Subcutaneous abdominal adipose tissue (tissue), 5 donors: ENCODE measurements at regions not wholly inside any gene's neighbourhood (a gene's known extent, or its start where the extent isn't known, plus 50 kb on each side); places are given as distances from the start of the nearest gene placed in this dataset.
"Not testable (repeated sequence)": the region's sequence is repeated elsewhere in the genome, so short reads cannot be mapped to it uniquely, and the experiment has no call there.

Experiments used
- H3K27ac ChIP-seq: one replicate; pipeline ENCODE4 v1.7.0; 2013; ENCODE audit warnings: low read depth, mild to moderate bottlenecking, inconsistent platforms, low read length, moderate library complexity
- H3K27me3 ChIP-seq, 5 donors: one replicate each; pipeline ENCODE4 v1.7.0; 2013; ENCODE audit warnings: low read length in 5 of 5, inconsistent platforms in 1 of 5; ENCODE audit not compliant: control insufficient read depth in 5 of 5, insufficient read depth in 4 of 5
- H3K36me3 ChIP-seq, 5 donors: one replicate each; pipeline ENCODE4 v1.7.0; 2013; ENCODE audit warnings: low read length in 5 of 5; ENCODE audit not compliant: control insufficient read depth in 5 of 5, insufficient read depth in 5 of 5
- H3K4me1 ChIP-seq, 5 donors: one replicate each; pipeline ENCODE4 v1.7.0; 2013; ENCODE audit warnings: low read length in 5 of 5, mild to moderate bottlenecking in 3 of 5, moderate library complexity in 1 of 5; ENCODE audit not compliant: control insufficient read depth in 5 of 5, insufficient read depth in 5 of 5
- H3K4me3 ChIP-seq, 5 donors: one replicate each; pipeline ENCODE4 v1.7.0; 2013; ENCODE audit warnings: low read length in 5 of 5, low read depth in 1 of 5
- H3K9ac ChIP-seq, 5 donors: one replicate each; pipeline ENCODE4 v1.7.0; 2013; ENCODE audit warnings: low read length in 5 of 5, mild to moderate bottlenecking in 4 of 5, moderate library complexity in 3 of 5
- H3K9me3 ChIP-seq, 5 donors: one replicate each; pipeline ENCODE4 v1.7.0; 2013; ENCODE audit warnings: low read length in 5 of 5; ENCODE audit not compliant: control insufficient read depth in 5 of 5
- donor health status: healthy.
- donor health status: healthy.
- donor health status: healthy.
- donor health status: healthy.
- donor health status: healthy.

DNA sequence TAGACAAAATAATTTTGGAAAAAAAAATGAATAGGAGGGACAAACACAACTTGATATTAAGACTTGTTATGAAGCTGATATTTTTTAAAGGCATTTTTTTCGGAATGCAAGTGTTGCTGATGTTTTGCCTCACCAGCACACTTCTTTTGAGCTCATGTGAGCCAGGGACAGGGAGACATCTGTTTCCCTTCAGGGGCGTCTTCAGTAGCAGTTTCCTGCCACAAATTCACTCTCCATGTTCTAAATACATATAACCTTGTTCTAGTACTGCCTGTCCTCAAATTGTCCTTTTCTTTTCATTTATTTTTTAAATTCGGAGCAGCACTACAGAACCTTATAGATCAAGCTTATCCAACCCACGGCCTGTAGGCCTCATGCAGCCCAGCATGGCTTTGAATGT is 316.0 kb upstream of the PAPPA start:
- no peaks in the 10 kb centered on the region for H3K36me3 ChIP-seq
- H3K27me3 ChIP-seq: no peaks in the 10 kb centered on the region
- no peak overlapping the region for H3K27ac ChIP-seq
- peaks cover 0 to 3% (median 0%) of the 10 kb centered on the region in 5 donors for H3K9me3 ChIP-seq
- H3K9ac ChIP-seq: no peak overlapping the region
- H3K4me3 ChIP-seq: no peak overlapping the region
- H3K4me1 ChIP-seq: no peaks in the 10 kb centered on the region

GRCh38 chr9:115838417-115838816 is 315.2 kb upstream of the PAPPA start:
- Histone ChIP-seq H3K27ac (no peak overlapping the region), H3K9me3 (peaks cover 0 to 3% (median 0%) of the 10 kb centered on the region in 5 donors), H3K9ac (no peak overlapping the region), H3K4me1 (no peaks in the 10 kb centered on the region), H3K27me3 (no peaks in the 10 kb centered on the region), H3K4me3 (no peak overlapping the region), H3K36me3 (no peaks in the 10 kb centered on the region)

GRCh38 chr9:115844433-115844832 is 309.2 kb upstream of the PAPPA start:
- not testable (repeated sequence) for H3K9ac ChIP-seq, H3K4me3 ChIP-seq, H3K27ac ChIP-seq, H3K4me1 ChIP-seq, H3K36me3 ChIP-seq, H3K27me3 ChIP-seq, H3K9me3 ChIP-seq

DNA sequence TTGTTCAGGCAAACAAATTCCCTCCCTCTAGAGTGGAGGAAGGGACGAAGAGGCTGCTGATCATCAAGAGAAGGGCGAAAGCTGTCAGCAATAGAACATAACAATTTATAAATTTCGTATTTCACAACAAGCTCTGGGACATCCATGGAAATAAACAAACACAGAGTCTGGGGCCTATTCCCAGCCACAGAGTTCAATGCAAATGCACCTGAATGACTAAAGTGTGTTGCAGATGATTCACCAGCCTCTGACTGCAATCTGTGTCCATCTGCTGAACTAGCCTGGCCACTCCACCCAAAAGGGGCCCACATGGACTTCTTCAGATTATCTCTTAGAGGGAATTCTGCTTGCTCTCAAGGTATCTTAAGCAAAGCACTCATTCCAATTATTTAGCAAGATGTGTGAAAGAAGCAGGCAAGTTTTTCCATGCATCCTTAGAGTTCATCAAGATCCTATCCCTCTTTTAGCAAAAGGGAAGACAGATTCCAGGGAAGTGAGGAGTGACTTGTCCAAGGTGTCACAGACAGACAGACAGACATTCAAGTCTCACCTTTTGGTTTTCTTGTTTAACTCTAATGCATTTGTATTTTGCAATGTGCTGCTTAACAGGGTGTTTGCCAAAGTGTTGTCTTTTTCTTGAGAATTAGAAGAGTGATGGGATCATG is 307.8 kb upstream of the PAPPA start:
- H3K9me3 ChIP-seq: no peaks in the 10 kb centered on the region
- H3K27ac ChIP-seq: no peak overlapping the region
- H3K4me1 ChIP-seq: no peaks in the 10 kb centered on the region
- no peak overlapping the region for H3K4me3 ChIP-seq
- no peak overlapping the region for H3K9ac ChIP-seq
- H3K27me3 ChIP-seq: no peaks in the 10 kb centered on the region
- no peaks in the 10 kb centered on the region for H3K36me3 ChIP-seq

- no peak overlapping the region for H3K4me3 ChIP-seq
- no peaks in the 10 kb centered on the region for H3K9me3 ChIP-seq
- no peak overlapping the region for H3K27ac ChIP-seq
- no peaks in the 10 kb centered on the region for H3K27me3 ChIP-seq
- H3K9ac ChIP-seq: no peak overlapping the region
- no peaks in the 10 kb centered on the region for H3K4me1 ChIP-seq
- H3K36me3 ChIP-seq: no peaks in the 10 kb centered on the region
Observed at GRCh38 chr9:115847216-115847615, 306.4 kb upstream of the PAPPA start.

DNA sequence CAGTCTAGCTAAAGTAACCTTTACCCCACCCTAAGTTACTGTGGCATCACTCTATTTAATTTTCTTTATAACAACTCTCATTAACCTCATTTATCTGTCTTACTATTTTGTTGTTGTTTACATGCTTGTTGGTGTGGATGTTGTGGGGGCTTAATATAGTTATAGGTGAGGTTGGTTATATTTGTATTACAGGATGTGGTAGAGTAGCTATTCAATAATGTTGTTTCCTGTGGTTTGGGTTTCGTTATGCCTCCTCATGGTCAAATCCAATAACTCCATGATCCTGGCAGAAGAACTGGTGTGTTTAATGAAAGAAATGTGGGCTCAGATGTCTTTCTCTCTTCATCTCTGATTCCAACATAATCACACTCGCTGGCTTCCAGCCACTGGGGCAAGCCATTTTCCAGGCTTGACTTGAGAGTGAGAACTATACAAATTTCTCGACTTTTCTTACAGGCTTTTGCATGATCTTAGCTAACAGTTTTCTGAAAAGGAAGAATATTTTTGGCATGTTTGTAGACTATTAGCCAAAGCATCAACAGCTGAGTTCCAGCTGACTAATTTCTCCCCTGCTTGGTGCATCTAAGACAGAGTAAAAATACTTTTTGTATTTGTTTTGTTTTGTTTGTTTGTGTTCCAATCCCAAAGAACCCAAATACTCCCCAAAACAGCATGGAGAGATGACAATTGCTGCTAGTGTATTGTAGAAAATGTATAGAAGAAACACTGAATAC is 303.7 kb upstream of the PAPPA start:
- no peak overlapping the region for H3K9ac ChIP-seq
- H3K27ac ChIP-seq: no peak overlapping the region
- H3K27me3 ChIP-seq: no peaks in the 10 kb centered on the region
- no peak overlapping the region for H3K4me3 ChIP-seq
- H3K9me3 ChIP-seq: no peaks in the 10 kb centered on the region
- H3K4me1 ChIP-seq: no peaks in the 10 kb centered on the region
- no peaks in the 10 kb centered on the region for H3K36me3 ChIP-seq

DNA sequence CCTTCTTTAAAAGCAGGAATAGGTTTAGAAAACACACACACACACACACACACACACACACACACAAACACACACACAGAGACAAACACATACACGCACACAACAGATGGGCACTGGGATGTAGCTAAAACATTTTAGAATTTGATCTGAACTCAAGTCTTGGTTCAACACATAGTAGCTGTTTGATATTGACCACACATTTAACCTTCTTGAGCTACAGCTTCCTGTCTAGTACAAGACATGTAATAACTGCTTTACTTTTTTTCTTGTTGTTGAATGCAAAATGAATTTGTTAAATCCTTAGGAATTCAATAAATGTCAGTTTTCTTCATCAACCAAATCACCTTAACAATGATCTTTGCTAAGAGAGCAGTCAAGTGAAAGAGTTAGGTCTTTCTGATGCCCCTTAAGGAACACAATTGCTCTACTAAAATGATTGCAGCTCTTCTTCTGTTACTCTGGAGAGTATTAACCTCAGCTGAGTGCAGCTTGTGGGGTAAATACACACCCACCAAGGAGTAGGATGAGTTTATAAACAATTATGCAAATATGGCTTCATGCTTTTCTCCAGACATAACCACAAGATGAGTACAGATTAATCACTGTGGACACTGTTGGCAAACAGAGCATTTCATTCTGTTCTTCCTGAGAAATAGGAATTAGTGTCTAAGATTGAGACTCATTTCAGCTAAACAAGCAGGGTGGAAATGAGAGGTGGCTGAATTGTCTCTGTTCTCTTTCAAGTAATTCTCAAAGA is 302.9 kb upstream of the PAPPA start:
- no peaks in the 10 kb centered on the region for H3K27me3 ChIP-seq
- H3K27ac ChIP-seq: no peak overlapping the region
- no peaks in the 10 kb centered on the region for H3K36me3 ChIP-seq
- no peak overlapping the region for H3K9ac ChIP-seq
- H3K4me3 ChIP-seq: no peak overlapping the region
- H3K9me3 ChIP-seq: no peaks in the 10 kb centered on the region
- H3K4me1 ChIP-seq: no peaks in the 10 kb centered on the region

GRCh38 chr9:115855458-115856133 is 298.0 kb upstream of the PAPPA start:
- H3K27ac ChIP-seq: no peak overlapping the region
- no peaks in the 10 kb centered on the region for H3K9me3 ChIP-seq
- no peak overlapping the region for H3K9ac ChIP-seq
- no peaks in the 10 kb centered on the region for H3K4me1 ChIP-seq
- H3K36me3 ChIP-seq: no peaks in the 10 kb centered on the region
- no peaks in the 10 kb centered on the region for H3K27me3 ChIP-seq
- H3K4me3 ChIP-seq: no peak overlapping the region

DNA sequence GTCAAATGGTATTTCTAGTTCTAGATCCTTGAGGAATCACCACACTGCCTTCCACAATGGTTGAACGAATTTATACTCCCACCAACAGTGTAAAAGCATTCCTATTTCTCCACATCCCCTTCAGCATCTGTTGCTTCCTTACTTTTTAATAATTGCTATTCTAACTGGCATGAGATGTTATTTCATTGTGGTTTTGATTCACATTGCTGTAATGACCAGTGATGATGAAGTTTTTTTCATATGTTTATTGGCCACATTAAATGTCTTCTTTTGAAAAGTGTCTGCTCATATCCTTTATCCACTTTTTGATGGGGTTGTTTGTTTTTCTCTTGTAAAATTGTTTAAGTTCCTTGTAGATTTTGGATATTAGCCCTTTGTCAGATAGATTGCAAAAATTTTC is 295.2 kb upstream of the PAPPA start:
- H3K36me3 ChIP-seq, H3K9ac ChIP-seq, H3K9me3 ChIP-seq, H3K27me3 ChIP-seq, H3K4me3 ChIP-seq, H3K27ac ChIP-seq, H3K4me1 ChIP-seq: not testable (repeated sequence)

- Histone ChIP-seq H3K27me3 (no peaks in the 10 kb centered on the region), H3K27ac (no peak overlapping the region), H3K9ac (no peak overlapping the region)
Observed at GRCh38 chr9:115862021-115862420, 291.6 kb upstream of the PAPPA start.

More at GRCh38 chr9:115862021-115862420, 291.6 kb upstream of the PAPPA start:
- Histone ChIP-seq H3K9me3 (no peaks in the 10 kb centered on the region), H3K36me3 (no peaks in the 10 kb centered on the region), H3K4me1 (no peaks in the 10 kb centered on the region), H3K4me3 (no peak overlapping the region)
